Neuronal stem cell (in vitro differentiated cells): ENCODE measurements at regions not wholly inside any gene's neighbourhood (a gene's known extent, or its start where the extent isn't known, plus 50 kb on each side); places are given as distances from the start of the nearest gene placed in this dataset.

Experiments used
- DNase-seq: peaks from one replicate; pipeline ENCODE4 v3.0.0-alpha.2; 2013; ENCODE audit warnings: low spot score
- H2AFZ ChIP-seq: one replicate; pipeline ENCODE4 v1.6.1; 2013; ENCODE audit warnings: mild to moderate bottlenecking, low read length, inconsistent platforms
- H2AK5ac ChIP-seq: 2 replicates; pipeline ENCODE4 v1.6.1; 2013; ENCODE audit warnings: low read depth, mild to moderate bottlenecking, inconsistent platforms, low read length, moderate library complexity, mixed read lengths
- H2BK120ac ChIP-seq: 2 replicates; pipeline ENCODE4 v1.6.1; 2013; ENCODE audit warnings: low read depth, mild to moderate bottlenecking, inconsistent platforms, low read length, moderate library complexity, mixed read lengths
- H2BK12ac ChIP-seq: one replicate; pipeline ENCODE4 v1.6.1; 2013; ENCODE audit warnings: low read length, inconsistent platforms
- H2BK15ac ChIP-seq: 2 replicates; pipeline ENCODE4 v1.6.1; 2013; ENCODE audit warnings: mild to moderate bottlenecking, low read length, inconsistent platforms, mixed read lengths
- H2BK5ac ChIP-seq: one replicate; pipeline ENCODE4 v1.6.1; 2013; ENCODE audit warnings: inconsistent platforms, mild to moderate bottlenecking, low read length, moderate library complexity
- H3K14ac ChIP-seq: one replicate; pipeline ENCODE4 v1.6.1; 2013; ENCODE audit warnings: low read length, inconsistent platforms
- H3K18ac ChIP-seq: 2 replicates; pipeline ENCODE4 v1.6.1; 2013; ENCODE audit warnings: low read length, inconsistent platforms
- H3K23ac ChIP-seq: 2 replicates; pipeline ENCODE4 v1.6.1; 2013; ENCODE audit warnings: low read depth, mild to moderate bottlenecking, mixed read lengths, low read length, inconsistent platforms; ENCODE audit not compliant: poor library complexity
- H3K27ac ChIP-seq: replicated peaks from 3 replicates; pipeline ENCODE4 v1.5.1; 2013; ENCODE audit warnings: low read length, inconsistent platforms
- H3K27me3 ChIP-seq, 3 experiments: 2 replicates each; pipeline ENCODE4 v1.6.1; 2013; ENCODE audit warnings: low read length in 3 of 3, mild to moderate bottlenecking in 2 of 3, inconsistent platforms in 1 of 3, low read depth in 1 of 3, mixed read lengths in 1 of 3, moderate library complexity in 1 of 3; ENCODE audit not compliant: control insufficient read depth in 3 of 3, insufficient read depth in 3 of 3
- H3K36me3 ChIP-seq, 2 donors: replicated peaks in 1 of 2; 2 replicates each; pipeline ENCODE4 v1.6.1; 2013; ENCODE audit warnings: low read length in 2 of 2; ENCODE audit not compliant: control insufficient read depth in 2 of 2, insufficient read depth in 2 of 2
- H3K4ac ChIP-seq: 2 replicates; pipeline ENCODE4 v1.6.1; 2013; ENCODE audit warnings: inconsistent platforms, mild to moderate bottlenecking, low read length, moderate library complexity
- H3K4me1 ChIP-seq, 2 donors: 1 replicate in 1 of 2; 2 replicates in 1 of 2; pipeline ENCODE4 v1.6.1; 2013; ENCODE audit warnings: low read length in 2 of 2, low read depth in 1 of 2; ENCODE audit not compliant: control insufficient read depth in 2 of 2, insufficient read depth in 1 of 2
- H3K4me2 ChIP-seq: one replicate; pipeline ENCODE4 v1.6.1; 2013; ENCODE audit warnings: mild to moderate bottlenecking, low read length, inconsistent platforms; ENCODE audit not compliant: insufficient read depth, poor library complexity, severe bottlenecking
- H3K4me3 ChIP-seq, 2 donors: 2 replicates each; pipeline ENCODE4 v1.5.1; 2013; ENCODE audit warnings: low read length in 2 of 2, mild to moderate bottlenecking in 2 of 2, inconsistent platforms in 1 of 2, moderate library complexity in 1 of 2
- H3K79me1 ChIP-seq: one replicate; pipeline ENCODE4 v1.6.1; 2013; ENCODE audit warnings: low read depth, mild to moderate bottlenecking, inconsistent platforms, low read length, moderate library complexity
- H3K9ac ChIP-seq: one replicate; pipeline ENCODE4 v1.6.1; 2013; ENCODE audit warnings: mild to moderate bottlenecking, low read depth, low read length, inconsistent platforms; ENCODE audit not compliant: poor library complexity
- H3K9me3 ChIP-seq, 2 donors: replicated peaks in 1 of 2; 2 replicates each; pipeline versions ENCODE3 to v1.6.1; 2013; ENCODE audit warnings: low read length in 2 of 2, mild to moderate bottlenecking in 2 of 2, inconsistent platforms in 1 of 2, low read depth in 1 of 2, mixed read lengths in 1 of 2, moderate library complexity in 1 of 2; ENCODE audit not compliant: control insufficient read depth in 2 of 2, insufficient read depth in 1 of 2
- H4K8ac ChIP-seq: one replicate; pipeline ENCODE4 v1.6.1; 2013; ENCODE audit warnings: low read depth, mild to moderate bottlenecking, inconsistent platforms, low read length, moderate library complexity
- H4K91ac ChIP-seq: one replicate; pipeline ENCODE4 v1.6.1; 2013; ENCODE audit warnings: low read length, low read depth, mild to moderate bottlenecking, inconsistent platforms; ENCODE audit not compliant: poor library complexity
- WGBS, 2 donors: extraction: QIAGEN DNeasy Blood & Tissue Kit; methylation state at CpG; one replicate each; pipeline ENCODE4 v1.1.7; 2013; ENCODE audit warnings: missing lambda C conversion rate in 2 of 2, mixed read lengths in 1 of 2; ENCODE audit not compliant: insufficient read length in 2 of 2, insufficient replicate concordance in 1 of 2; ENCODE audit errors: extremely low coverage in 2 of 2; 5-methylcytosine and 5-hydroxymethylcytosine counted together

DNA sequence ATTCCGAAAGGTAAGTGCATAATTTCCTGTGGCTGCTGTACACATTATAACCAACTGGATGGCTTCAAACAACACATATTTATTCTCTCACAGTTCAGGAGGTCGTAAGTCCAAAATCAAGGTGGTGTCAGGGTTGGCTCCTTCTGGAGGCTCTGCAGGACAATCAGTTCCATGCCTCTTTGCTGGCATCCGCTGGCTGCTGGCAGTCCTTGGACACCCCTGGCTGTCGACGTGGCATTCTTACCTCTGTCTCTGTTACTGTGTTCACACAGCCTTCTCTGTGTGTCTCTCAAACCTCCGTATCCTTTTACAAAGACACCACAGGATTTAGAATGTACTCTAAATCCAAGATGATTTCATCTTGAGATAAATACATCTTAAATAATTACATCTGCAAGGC, 398.8 kb upstream of the ATP10A start:
- Histone ChIP-seq H3K4me3 (no peak overlapping the region), H3K23ac (no peak overlapping the region)
- DNase-seq: no peak

DNA sequence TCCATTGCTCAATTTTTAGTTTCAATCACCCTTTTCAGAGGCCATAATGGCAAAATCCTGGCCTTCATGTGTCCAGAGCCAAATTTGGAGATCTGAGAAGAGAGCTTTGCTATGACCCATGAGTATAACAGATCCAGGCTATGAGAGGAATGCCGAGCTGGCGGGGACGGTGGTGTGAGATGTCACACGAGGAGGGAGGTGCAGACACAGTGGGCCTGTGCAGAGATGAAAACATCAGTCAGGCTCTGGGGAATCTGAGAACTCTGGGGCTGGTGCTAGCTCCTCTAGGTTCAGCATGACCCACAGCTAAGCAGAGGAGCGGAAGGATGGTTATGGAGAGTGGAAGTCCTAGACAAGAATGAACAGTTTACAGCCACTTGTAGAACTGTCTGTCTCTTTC, 398.3 kb upstream of the ATP10A start:
- H3K4ac ChIP-seq: no peak overlapping the region
- no peak overlapping the region for H3K23ac ChIP-seq

More for the DNA sequence above, 398.8 kb upstream of the ATP10A start:
- H3K4ac ChIP-seq: no peak overlapping the region
- H2BK120ac ChIP-seq: no peak overlapping the region
- H2BK15ac ChIP-seq: no peak overlapping the region
- no peak overlapping the region for H3K27ac ChIP-seq
- no peaks in the 10 kb centered on the region for H3K79me1 ChIP-seq
- no peak overlapping the region for H3K14ac ChIP-seq
- no peak overlapping the region for H2BK12ac ChIP-seq
- H2BK5ac ChIP-seq: no peak overlapping the region
- no peak overlapping the region for H3K4me2 ChIP-seq
- H3K36me3 ChIP-seq: no peaks in the 10 kb centered on the region
- no peaks in the 10 kb centered on the region for H3K27me3 ChIP-seq
- no CpG with 5 or more reads among the region's 6 CpGs for WGBS, 2 donors
- H3K4me1 ChIP-seq: peaks cover 0 to 2% of the 10 kb centered on the region in 2 donors
- no peak overlapping the region for H4K91ac ChIP-seq
- H2AK5ac ChIP-seq: peak overlapping the region; percentile 23
- no peak overlapping the region for H3K9ac ChIP-seq
- no peak overlapping the region for H3K18ac ChIP-seq
- H2AFZ ChIP-seq: no peak overlapping the region
- H4K8ac ChIP-seq: no peak overlapping the region
- H3K9me3 ChIP-seq: no peaks in the 10 kb centered on the region

DNA sequence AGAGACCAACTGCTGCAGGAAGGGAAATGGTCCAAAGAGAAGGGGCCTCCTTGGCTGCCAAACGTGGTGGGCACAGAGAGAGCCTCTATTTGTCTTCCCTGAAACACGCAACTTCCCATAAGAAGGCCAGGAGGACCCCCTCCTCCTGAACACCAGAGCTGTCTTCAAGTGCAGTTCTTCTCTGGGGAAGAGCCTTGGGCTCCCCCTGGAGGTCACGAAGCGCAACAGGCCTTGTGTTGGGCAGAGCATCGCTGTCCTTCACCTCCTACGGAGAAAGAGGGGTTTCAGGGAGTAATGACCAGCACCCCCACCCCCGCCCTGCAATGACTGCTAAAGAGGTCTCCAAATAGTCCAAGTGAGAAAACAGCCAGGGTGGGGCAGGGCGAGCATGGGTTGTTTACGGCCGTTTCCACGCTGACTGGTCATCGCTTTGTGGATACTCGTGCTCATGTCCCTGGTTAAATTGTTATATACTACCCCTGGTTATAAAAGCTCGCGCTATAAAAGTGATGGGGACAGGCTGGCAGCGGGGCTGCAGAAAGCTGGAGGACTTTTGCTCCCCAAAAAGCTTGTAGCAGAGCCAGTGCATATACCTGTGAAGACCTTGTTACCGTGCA, 397.5 kb upstream of the ATP10A start:
- no peaks in the 10 kb centered on the region for H3K9me3 ChIP-seq
- H2BK120ac ChIP-seq: no peak overlapping the region
- no peak overlapping the region for H3K4ac ChIP-seq
- no peak overlapping the region for H3K4me3 ChIP-seq
- no peaks in the 10 kb centered on the region for H3K36me3 ChIP-seq
- no peak overlapping the region for H2AFZ ChIP-seq
- no peaks in the 10 kb centered on the region for H3K27me3 ChIP-seq
- no peak overlapping the region for H2BK5ac ChIP-seq
- no peak overlapping the region for H2BK12ac ChIP-seq
- DNase-seq: peak; percentile 51
- no peak overlapping the region for H3K4me2 ChIP-seq
- H2AK5ac ChIP-seq: peak overlapping the region; percentile 67
- no peak overlapping the region for H3K9ac ChIP-seq
- H4K91ac ChIP-seq: no peak overlapping the region
- WGBS, 2 donors: no CpG with 5 or more reads among the region's 17 CpGs
- H3K23ac ChIP-seq: no peak overlapping the region
- peak overlapping the region; percentile 76 for H3K18ac ChIP-seq
- H4K8ac ChIP-seq: no peak overlapping the region
- H3K14ac ChIP-seq: no peak overlapping the region
- peaks cover 0 to 2% of the 10 kb centered on the region in 2 donors for H3K4me1 ChIP-seq
- H2BK15ac ChIP-seq: peak overlapping the region; percentile 78
- no peaks in the 10 kb centered on the region for H3K79me1 ChIP-seq
- no peak overlapping the region for H3K27ac ChIP-seq

More for the DNA sequence above, 398.3 kb upstream of the ATP10A start:
- H2AFZ ChIP-seq: no peak overlapping the region
- H2AK5ac ChIP-seq: peak overlapping the region; percentile 23
- peaks cover 0 to 2% of the 10 kb centered on the region in 2 donors for H3K4me1 ChIP-seq
- H2BK15ac ChIP-seq: no peak overlapping the region
- no peak overlapping the region for H3K18ac ChIP-seq
- H2BK12ac ChIP-seq: no peak overlapping the region
- no peak for DNase-seq
- no peak overlapping the region for H3K4me2 ChIP-seq
- H3K9ac ChIP-seq: no peak overlapping the region
- H3K14ac ChIP-seq: no peak overlapping the region
- H3K9me3 ChIP-seq: no peaks in the 10 kb centered on the region
- no peak overlapping the region for H2BK5ac ChIP-seq
- WGBS, 2 donors: no CpG with 5 or more reads among the region's 5 CpGs
- H3K27me3 ChIP-seq: no peaks in the 10 kb centered on the region
- no peak overlapping the region for H3K4me3 ChIP-seq
- H4K91ac ChIP-seq: no peak overlapping the region
- no peak overlapping the region for H4K8ac ChIP-seq
- H3K79me1 ChIP-seq: no peaks in the 10 kb centered on the region
- no peaks in the 10 kb centered on the region for H3K36me3 ChIP-seq
- no peak overlapping the region for H3K27ac ChIP-seq
- no peak overlapping the region for H2BK120ac ChIP-seq

DNA sequence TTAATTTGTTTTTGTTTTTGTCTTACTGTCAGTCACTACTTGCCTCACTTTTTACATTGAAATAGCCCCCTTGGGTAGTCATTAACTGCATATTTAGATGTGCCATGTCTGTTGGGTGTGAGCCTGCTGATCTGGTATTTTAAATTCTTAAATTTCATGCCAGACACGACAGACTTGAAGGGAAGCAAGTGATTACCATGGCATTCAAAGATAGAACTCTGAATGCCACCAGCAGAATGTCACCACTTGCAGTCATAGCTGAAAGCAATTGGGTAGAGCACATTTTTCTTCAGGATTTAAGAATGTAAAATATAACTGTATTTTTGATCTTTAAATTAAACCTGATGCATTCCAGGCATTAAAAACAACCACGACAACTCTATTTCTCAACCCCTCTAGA, 396.5 kb upstream of the ATP10A start:
- Histone ChIP-seq H3K36me3 (no peaks in the 10 kb centered on the region), H2AK5ac (no peak overlapping the region), H2BK12ac (no peak overlapping the region), H3K4me2 (no peak overlapping the region), H2BK15ac (no peak overlapping the region), H4K91ac (no peak overlapping the region), H2AFZ (no peak overlapping the region), H3K27me3 (no peaks in the 10 kb centered on the region), H3K27ac (no peak overlapping the region), H3K18ac (no peak overlapping the region), H3K79me1 (no peaks in the 10 kb centered on the region), H3K4me1 (peaks cover 0 to 2% of the 10 kb centered on the region in 2 donors), H3K23ac (no peak overlapping the region), H3K9me3 (no peaks in the 10 kb centered on the region), H3K14ac (no peak overlapping the region), H3K4me3 (no peak overlapping the region), H3K9ac (no peak overlapping the region), H2BK120ac (no peak overlapping the region), H4K8ac (no peak overlapping the region), H3K4ac (no peak overlapping the region), H2BK5ac (no peak overlapping the region)
- DNase-seq: no peak
- no CpG with 5 or more reads among the region's 2 CpGs for WGBS, 2 donors
